GM23248 (cell line): ENCODE measurements at regions not wholly inside any gene's neighbourhood (a gene's known extent, or its start where the extent isn't known, plus 50 kb on each side); places are given as distances from the start of the nearest gene placed in this dataset.

Experiments used
- EZH2 ChIP-seq: fragments of 200-600 bp; sonication (generic); IDR thresholded peaks from 2 replicates; pipeline ENCODE4 v1.6.1; 2018; ENCODE audit warnings: antibody characterized with exemption, mild to moderate bottlenecking; ENCODE audit not compliant: insufficient read depth, poor library complexity, severe bottlenecking
- EZH2phosphoT487 ChIP-seq: fragments of 200-600 bp; sonication (generic); IDR thresholded peaks from 2 replicates; pipeline ENCODE4 v1.6.1; 2018; ENCODE audit warnings: antibody characterized with exemption, moderate library complexity, mild to moderate bottlenecking, low read depth; ENCODE audit not compliant: insufficient read depth

DNA sequence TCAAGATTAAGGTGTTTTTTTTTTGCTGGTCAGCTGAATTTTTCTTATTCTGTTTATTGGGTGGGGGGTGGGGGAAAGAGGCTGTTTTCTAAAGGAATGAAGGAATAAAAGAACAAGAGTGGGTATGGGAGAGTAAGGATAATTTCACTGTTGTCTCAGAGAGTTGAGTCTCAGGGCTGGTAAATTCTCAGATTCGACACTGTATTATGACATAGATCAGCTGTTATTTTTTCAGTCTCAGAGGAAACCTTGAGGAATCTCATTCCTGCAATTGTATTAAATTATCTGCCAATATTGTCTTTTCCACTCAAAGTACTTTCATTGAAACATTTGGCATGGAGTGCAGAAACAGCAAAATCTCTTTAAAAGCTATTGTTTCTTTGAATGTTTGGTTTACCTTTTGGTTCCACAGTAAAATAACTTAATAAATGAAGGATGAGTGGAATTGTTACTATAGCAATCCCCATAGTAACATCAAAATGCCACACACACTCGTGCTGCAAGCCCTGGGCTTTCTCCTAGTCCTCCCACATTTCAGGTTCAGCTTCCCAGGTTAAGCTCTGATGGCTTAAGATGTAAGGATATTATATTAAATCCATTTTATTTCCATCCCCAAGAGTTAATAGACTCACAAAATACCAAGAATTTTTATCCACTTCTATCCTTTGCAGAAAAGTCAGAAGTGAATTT lies 478.7 kb upstream of the TCF4 start:
- TF ChIP-seq EZH2: no peak
- TF ChIP-seq EZH2phosphoT487: no peak
